Activated CD4-positive, alpha-beta T cell treated with anti-CD3 and anti-CD28 coated beads, Interleukin-2, amount 50 U/mL, for 16 hours (primary cell): ENCODE measurements at regions not wholly inside any gene's neighbourhood (a gene's known extent, or its start where the extent isn't known, plus 50 kb on each side); places are given as distances from the start of the nearest gene placed in this dataset.

ENCODE experiments used
- DNase-seq: peaks from one replicate; pipeline ENCODE4 v3.0.0-alpha.2; 2020

GRCh38 chr9:1202512-1203280, 152.5 kb downstream of the DMRT2 start:
- no peak for DNase-seq

GRCh38 chr9:1207686-1208085, 157.5 kb downstream of the DMRT2 start:
- no peak for DNase-seq

GRCh38 chr9:1208157-1208556, 158.0 kb downstream of the DMRT2 start:
- DNase-seq, result no peak

GRCh38 chr9:1210954-1211353, 160.8 kb downstream of the DMRT2 start:
- DNase-seq, result no peak

GRCh38 chr9:1216532-1216931, 166.4 kb downstream of the DMRT2 start:
- DNase-seq, result no peak

GRCh38 chr9:1217076-1217475, 166.9 kb downstream of the DMRT2 start:
- no peak for DNase-seq

- DNase-seq, result no peak
These were observed 169.1 kb downstream of the DMRT2 start for GRCh38 chr9:1219284-1219683.

GRCh38 chr9:1221298-1221697, 171.1 kb downstream of the DMRT2 start:
- no peak for DNase-seq

- no peak for DNase-seq
These were observed 172.4 kb downstream of the DMRT2 start for GRCh38 chr9:1222511-1222910.

- no peak for DNase-seq
These were observed 182.1 kb downstream of the DMRT2 start for GRCh38 chr9:1231998-1232919.

- no peak for DNase-seq
These were observed 183.4 kb downstream of the DMRT2 start for GRCh38 chr9:1233568-1233967.

GRCh38 chr9:1235650-1236049, 185.5 kb downstream of the DMRT2 start:
- DNase-seq, result no peak

- DNase-seq, result no peak
These were observed 185.9 kb downstream of the DMRT2 start for GRCh38 chr9:1236061-1236460.

- DNase-seq, result no peak
These were observed 188.2 kb downstream of the DMRT2 start for GRCh38 chr9:1238407-1238806.

GRCh38 chr9:1248743-1249142, 198.6 kb downstream of the DMRT2 start:
- no peak for DNase-seq

- DNase-seq, result no peak
These were observed 203.2 kb downstream of the DMRT2 start for GRCh38 chr9:1253064-1253979.

GRCh38 chr9:1254071-1254470, 203.9 kb downstream of the DMRT2 start:
- no peak for DNase-seq

- DNase-seq, result no peak
These were observed 206.0 kb downstream of the DMRT2 start for GRCh38 chr9:1256178-1256577.

GRCh38 chr9:1261266-1261665, 211.1 kb downstream of the DMRT2 start:
- no peak for DNase-seq

GRCh38 chr9:1261879-1262766, 212.0 kb downstream of the DMRT2 start:
- no peak for DNase-seq

- DNase-seq, result no peak
These were observed 217.0 kb downstream of the DMRT2 start for GRCh38 chr9:1267141-1267570.

- no peak for DNase-seq
These were observed 217.4 kb downstream of the DMRT2 start for GRCh38 chr9:1267581-1267980.
